ENCODE measurements at regions not wholly inside any gene's neighbourhood (a gene's known extent, or its start where the extent isn't known, plus 50 kb on each side); places are given as distances from the start of the nearest gene placed in this dataset.
"Not testable (repeated sequence)": the region's sequence is repeated elsewhere in the genome, so short reads cannot be mapped to it uniquely, and the experiment has no call there.

DNA sequence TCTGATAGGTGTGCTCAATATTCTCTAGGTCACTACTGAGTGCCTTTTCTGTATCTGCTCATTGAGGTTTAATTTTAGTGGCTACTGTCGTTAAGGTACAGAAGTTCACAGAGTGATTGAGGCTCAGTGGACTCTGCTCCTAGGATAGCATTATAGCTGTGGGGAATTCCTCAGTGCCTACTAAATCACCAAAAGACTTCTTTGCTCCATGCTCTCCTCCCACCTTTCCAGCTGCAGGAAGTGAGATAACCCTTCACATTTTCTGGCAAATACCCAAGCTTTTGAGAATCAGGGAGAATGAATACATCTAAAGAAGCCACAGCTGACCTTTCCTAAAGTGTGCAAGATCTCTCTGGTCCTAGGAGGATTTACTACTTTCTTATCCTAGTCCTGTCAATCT is 95.2 kb upstream of the FSIP2 start:
- no peak for DNase-seq (ENCODE audit: low read depth in 2 of 2)

DNA sequence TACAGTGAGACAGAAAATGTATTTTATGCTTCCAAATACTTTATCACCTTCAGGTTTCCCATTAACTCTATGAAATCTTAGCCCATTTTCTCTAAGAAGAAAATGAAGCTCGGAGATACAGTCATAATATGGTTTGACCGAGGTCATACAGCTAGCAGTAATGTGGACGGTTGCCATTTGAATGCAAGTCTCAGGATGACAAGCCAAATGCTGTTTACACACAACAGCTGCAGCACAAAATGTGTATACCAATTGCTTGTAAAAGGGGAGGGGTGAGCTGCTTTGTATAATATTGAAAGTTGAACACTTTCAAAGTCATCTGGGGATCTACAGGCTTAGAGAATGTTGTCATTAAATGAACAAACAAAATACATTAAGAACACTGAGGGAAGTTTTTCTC is 93.8 kb upstream of the FSIP2 start:
- DNase-seq (ENCODE audit: low read depth in 2 of 2) = no peak

DNA sequence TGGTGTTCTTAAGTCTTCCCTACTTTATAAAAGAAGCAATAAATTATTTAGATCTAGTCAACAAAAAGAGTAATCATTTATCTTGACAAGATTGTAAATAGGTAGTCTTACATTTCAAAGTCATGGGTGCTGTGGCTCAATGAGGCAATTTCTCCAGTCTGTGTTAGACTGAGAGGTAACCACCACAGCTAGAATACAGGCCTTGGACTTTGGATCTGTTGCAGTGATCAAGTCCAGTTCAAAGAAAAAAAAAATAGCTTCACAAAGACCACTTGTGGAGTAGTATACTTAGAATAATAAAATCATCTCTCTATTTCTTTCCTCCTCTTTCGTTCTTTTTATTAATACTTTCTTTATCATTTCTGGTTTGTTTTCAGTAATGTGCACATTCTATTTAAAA is 93.1 kb upstream of the FSIP2 start:
- DNase-seq (ENCODE audit: low read depth in 2 of 2) = no peak

DNA sequence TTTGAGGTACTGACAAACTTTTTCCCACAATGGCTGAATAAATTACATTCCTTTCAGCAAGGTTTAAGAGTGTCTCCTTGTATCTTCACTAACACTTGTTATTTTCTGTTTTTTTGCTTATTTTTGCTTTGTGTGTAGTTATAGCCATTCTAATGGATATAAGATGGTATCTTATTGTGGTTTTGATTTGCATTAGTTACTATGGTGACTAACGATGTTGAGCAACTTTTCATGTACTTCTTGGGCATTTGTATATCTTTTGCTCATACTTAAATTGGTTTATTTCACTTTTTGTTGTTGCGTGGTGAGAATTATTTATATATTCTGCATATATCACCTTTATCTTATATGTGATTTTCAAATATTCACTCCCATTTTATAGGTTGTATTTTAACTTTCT is 79.9 kb upstream of the FSIP2 start:
- DNase-seq (ENCODE audit: low read depth in 2 of 2) = no peak

DNA sequence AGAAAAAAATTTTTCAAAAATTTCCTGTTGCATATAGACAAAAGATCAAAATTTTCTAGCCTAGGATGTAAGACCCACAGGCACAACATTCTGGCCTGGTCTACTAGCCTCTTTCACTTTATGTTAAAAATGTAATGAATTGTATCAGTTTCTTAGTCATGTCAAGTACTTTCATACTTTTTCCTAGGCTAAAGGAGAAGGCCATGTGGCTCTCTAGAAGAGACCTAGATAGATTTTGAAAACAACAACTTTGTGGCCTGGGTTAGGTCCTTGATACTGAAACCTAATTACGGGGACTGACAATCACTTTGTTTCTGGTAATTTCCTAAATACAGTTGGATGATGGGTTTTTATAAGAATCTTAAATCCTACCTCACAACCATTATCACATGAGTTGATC is 74.8 kb upstream of the FSIP2 start:
- no peak for DNase-seq (ENCODE audit: low read depth in 2 of 2)

DNA sequence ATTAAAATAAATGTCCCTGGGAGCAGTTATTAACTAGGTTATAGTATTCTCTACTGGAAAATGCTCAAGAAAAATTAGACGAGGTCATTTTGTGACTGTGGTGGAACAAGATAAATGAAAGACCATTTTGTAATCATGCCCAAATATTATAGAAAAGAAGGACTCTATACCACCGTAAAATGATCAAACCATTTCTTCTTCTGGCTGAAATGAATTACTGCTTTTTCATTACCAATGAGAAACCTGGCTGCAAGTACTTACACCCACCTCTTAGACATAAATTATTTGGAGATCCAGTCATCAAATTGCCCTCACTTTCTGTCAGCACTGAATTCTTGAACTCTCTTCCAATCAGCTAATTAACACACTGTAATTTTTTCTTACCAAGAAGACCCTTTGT is 74.2 kb upstream of the FSIP2 start:
- no peak for DNase-seq (ENCODE audit: low read depth in 2 of 2)

DNA sequence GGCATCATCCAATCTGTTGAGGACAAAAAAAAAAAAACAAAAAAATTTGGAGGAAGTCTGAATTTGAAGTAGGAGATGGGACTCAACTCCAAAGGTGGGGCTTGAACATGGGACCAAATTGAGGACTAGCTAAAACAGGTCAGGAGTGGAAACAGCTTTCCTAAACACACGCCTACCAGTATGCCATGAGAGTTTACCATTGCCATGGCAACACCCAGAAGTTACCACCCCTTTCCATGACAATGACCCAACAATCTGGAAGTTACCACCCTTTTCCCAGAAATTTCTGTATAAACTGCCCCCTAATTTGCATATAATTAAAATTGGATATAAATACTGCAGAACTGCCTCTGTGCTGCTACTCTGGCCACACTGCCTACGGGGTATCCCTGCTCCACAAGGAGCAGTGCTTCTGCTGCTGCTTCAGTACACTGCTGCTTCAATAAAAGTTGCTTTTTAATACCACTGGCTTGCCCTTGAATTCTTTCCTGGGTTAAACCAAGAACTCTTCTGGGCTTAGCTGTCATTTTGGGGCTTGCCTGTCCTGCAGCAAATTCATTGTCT is 73.3 kb upstream of the FSIP2 start:
- no peak for DNase-seq (ENCODE audit: low read depth in 2 of 2)

DNA sequence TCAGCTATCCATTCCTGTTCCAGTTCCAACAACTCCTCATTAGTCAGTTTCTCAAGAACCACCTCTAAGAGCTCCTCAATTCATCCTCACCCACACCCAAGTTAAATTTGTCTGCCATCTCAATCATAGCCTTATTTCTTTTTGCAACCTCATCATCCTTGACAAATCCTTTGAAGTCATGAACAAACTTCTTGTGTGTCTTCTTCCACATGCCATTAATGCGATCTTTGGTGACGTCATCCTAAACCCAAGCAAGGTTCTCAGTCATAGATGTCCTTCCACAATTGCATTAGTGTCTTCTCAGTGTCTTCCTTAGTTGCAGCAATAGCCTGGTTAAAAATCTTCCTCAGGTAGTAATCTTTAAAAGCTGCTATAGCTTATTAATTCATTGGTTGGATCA is 71.2 kb upstream of the FSIP2 start:
- no peak for DNase-seq (ENCODE audit: low read depth in 2 of 2)

DNA sequence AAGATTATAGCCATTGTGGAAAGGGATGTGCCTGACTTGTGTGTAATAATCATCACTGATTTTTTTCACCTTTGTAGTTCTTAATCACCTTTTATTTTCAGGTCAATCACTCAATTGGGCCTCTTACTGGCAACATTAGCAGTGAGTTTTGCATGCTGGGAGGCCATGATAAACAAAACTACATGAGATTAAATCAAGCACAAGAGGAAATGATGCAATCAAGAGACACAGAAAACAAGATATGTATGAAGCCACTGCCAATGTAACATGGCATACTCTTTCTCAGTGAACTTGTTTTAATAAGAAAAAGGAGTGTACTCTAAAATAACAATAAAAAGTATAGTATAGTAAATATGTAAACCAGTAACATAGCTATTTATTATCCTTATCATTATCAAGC is 69.9 kb upstream of the FSIP2 start:
- DNase-seq (ENCODE audit: low read depth in 2 of 2) = no peak

DNA sequence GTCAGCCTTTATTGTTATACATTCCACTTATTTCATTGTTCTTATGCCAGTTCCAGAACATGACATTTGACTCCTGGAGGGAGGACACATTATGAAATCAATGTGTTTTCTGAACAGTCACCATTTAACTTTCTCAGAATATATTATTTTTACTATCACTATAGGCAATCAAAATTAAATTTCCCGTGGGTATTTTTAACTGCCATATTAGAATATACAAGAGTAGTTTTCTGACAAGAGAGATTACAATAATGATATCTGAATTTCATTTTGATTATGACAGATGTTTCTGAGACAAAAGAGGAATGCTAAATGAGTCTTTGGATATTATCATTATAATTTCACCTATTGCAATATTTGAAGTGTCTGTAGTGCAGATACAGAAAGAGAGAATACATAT is 64.4 kb upstream of the FSIP2 start:
- DNase-seq (ENCODE audit: low read depth in 2 of 2) = no peak

DNA sequence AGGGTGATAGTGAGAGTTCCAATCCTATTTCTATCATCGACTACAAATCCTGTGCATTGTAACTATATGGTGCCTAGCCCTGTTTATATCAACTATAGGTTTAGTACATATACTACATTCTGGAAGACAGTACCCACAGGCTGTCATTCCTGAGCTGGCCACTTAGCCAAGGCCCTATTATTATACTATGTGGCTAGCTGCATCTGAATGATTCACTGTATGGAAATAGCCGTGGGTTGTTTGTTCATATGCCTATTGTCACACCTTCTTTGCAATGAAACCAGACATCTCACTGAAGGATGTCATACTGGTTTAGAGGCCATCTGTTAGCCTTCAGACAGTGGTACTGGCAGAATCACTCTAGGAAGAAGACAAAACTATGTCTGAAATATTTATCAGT is 62.3 kb upstream of the FSIP2 start:
- DNase-seq (ENCODE audit: low read depth in 2 of 2) = no peak

DNA sequence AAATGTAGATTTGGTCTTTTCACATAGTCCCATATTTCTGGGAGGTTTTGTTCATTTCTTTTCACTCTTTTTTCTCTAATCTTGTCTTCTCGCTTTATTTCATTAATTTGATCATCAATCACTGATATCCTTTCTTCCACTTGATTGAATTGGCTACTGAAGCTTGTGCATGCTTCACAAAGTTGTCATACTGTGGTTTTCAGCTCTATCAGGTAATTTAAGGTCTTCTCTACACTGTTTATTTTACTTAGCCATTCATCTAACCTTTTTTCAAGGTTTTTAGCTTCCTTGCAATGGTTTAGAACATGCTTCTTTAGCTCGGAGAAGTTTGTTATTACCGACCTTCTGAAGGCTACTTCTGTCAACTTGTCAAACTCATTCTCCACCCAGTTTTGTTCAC is 51.6 kb upstream of the FSIP2 start:
- DNase-seq (ENCODE audit: low read depth in 2 of 2) = not testable (repeated sequence)

DNA sequence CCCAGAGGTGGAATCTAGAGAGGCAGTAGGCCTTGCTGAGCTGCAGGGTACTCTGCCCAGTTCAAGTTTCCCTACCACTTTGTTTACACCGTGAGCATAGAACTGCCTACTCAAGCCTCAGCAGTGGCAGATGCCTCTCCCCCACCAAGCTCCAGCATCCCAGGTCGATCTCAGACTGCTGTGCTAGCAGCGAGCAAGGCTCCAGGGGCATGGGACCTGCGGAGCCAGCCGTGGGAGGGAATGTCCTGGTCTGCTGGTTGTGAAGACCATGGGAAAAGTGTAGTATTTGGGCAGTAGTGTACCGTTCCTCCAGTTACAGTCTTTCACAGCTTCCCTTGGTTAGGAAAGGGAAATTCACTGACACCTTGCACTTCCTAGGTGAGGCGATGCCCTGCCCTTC is 50.6 kb upstream of the FSIP2 start:
- DNase-seq (ENCODE audit: low read depth in 2 of 2) = no peak
